PFSK-1 (cell line): ENCODE measurements at regions not wholly inside any gene's neighbourhood (a gene's known extent, or its start where the extent isn't known, plus 50 kb on each side); places are given as distances from the start of the nearest gene placed in this dataset.

ENCODE experiments used
- FOXP2 ChIP-seq: optimal IDR thresholded peaks from 2 replicates; pipeline ENCODE3; 2011; ENCODE audit warnings: borderline replicate concordance, control low read depth, inconsistent platforms; ENCODE audit not compliant: insufficient read depth; ENCODE audit errors: extremely low read length, extremely low read depth
- POLR2AphosphoS5 ChIP-seq: IDR thresholded peaks from 2 replicates; pipeline ENCODE4 v1.6.1; 2012; ENCODE audit warnings: low read depth, mild to moderate bottlenecking, control low read depth, low read length, moderate library complexity
- REST ChIP-seq, 2 experiments: IDR thresholded peaks; 2 replicates each; pipeline versions ENCODE4 v1.6.1 to v1.8.0; 2011 to 2012; ENCODE audit warnings: low read depth in 2 of 2, low read length in 2 of 2, control low read depth in 1 of 2, inconsistent platforms in 1 of 2, mild to moderate bottlenecking in 1 of 2, moderate library complexity in 1 of 2; ENCODE audit not compliant: insufficient read depth in 1 of 2
- SIN3A ChIP-seq: IDR thresholded peaks from 2 replicates; pipeline ENCODE4 v1.6.1; 2012; ENCODE audit warnings: mild to moderate bottlenecking, low read length, moderate library complexity, borderline replicate concordance; ENCODE audit not compliant: insufficient read depth
- TAF1 ChIP-seq: IDR thresholded peaks from 2 replicates; pipeline ENCODE4 v1.6.1; 2012; ENCODE audit warnings: low read length, control low read depth, borderline replicate concordance; ENCODE audit not compliant: insufficient read depth

GRCh38 chr4:58809948-58810347 lies 1699.8 kb upstream of the IGFBP7 start:
- no peak for TF ChIP-seq FOXP2

DNA sequence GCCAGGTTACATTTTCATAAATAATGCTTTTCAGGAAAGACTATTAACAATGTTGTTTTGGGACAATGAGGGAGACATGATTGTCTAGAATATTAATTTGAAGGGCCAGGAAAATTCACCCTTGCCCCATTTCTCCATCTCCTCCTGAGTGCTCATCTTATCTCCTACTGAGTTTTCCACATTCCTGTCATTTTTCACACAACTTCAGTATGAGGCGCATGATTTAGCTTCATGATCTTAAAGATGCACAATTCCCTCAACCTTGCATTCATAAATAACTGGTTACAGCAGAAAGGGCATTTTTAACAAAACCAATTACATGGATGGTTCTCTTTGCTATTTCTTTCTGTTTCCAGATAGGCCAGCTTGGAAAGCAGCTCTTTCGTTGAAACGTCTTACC lies 1699.2 kb upstream of the IGFBP7 start:
- no peak for TF ChIP-seq REST (IDR thresholded peaks at IDR 0.05; ENCODE audit: insufficient read depth in 1 of 2, low read depth in 2 of 2, low read length in 2 of 2)
- TF ChIP-seq POLR2AphosphoS5, result no peak
- no peak for TF ChIP-seq TAF1
- no peak for TF ChIP-seq SIN3A
- TF ChIP-seq FOXP2, result no peak

DNA sequence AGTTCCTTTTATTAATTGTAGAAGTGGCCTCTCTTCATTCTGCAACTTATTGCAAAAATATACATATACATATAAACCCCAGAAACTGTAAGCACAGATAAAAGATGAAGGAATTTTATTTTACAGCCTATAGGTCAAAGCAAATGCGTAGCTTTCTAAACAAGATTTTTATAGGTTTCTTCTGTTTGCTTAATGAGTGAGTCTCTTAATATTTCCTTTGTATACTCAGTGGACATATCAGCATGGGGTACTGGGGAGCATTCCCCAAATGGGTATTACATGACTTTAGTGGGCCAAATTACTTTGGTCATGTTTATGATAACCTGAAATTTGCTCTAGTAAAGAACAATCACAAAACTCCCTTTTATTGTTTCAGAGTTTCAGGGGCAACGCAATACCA lies 1698.6 kb upstream of the IGFBP7 start:
- TF ChIP-seq TAF1 (no peak), REST (IDR thresholded peaks at IDR 0.05; ENCODE audit: insufficient read depth in 1 of 2, low read depth in 2 of 2, low read length in 2 of 2) (no peak), POLR2AphosphoS5 (no peak), SIN3A (no peak), FOXP2 (no peak)

DNA sequence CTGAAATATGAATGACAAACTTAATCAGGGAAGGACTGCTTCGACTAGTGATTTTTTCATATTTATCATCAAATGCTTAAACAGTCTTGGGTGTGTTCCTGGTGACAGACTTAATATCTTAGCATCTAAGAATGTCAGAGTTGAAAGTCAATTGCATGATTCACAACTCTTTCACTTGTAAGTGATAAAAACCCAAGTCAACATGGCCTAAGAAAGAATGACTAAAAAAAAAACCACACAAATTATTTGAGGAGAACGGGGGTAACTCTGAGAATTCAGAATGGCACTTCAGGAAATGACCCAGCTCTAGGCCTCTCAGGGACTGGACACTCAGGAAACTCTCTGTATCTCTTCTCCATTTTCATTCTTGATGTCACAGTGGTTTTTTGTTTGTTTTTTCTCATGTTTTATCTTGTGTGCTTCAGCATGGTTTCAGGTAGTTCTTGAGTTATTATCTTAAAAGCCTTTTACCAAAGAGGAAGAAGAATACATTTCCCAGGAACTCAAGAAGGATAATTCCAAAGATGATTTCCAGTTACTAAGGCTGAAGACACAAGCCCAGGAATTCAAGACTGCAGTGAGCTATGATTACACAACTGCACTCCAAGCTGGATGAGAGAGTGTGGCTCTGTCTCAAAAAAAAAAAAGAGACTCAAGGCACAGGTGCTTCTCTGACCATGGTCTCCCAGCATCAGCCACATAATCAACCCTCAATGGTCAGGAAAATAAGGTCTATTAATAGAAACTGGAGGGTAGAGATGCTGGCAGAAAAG lies 1697.8 kb upstream of the IGFBP7 start:
- TF ChIP-seq SIN3A (no peak), POLR2AphosphoS5 (no peak), FOXP2 (no peak), REST (IDR thresholded peaks at IDR 0.05; ENCODE audit: insufficient read depth in 1 of 2, low read depth in 2 of 2, low read length in 2 of 2) (no peak), TAF1 (no peak)

DNA sequence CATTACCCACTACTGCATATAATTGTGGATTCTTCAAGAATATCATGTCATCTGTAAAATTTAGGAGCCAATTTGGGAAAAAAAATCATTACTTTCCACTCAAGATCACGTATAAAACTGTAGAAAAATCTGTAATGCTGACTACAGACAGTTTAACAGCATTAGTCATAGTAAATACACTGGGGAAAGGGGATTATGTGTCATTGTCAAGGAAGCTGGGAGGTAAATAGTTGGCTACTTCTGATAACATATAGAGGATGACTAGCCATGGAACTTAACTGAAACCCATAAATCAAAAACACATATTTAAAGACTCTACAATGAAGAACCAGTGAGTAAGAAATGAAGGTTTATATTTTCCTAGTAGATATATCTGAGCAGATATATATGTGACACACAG lies 1666.4 kb upstream of the IGFBP7 start:
- TF ChIP-seq TAF1 (no peak), SIN3A (no peak), REST (IDR thresholded peaks at IDR 0.05; ENCODE audit: insufficient read depth in 1 of 2, low read depth in 2 of 2, low read length in 2 of 2) (no peak), POLR2AphosphoS5 (no peak), FOXP2 (no peak)
